ENCODE measurements at regions not wholly inside any gene's neighbourhood (a gene's known extent, or its start where the extent isn't known, plus 50 kb on each side); places are given as distances from the start of the nearest gene placed in this dataset.
"Not testable (repeated sequence)": the region's sequence is repeated elsewhere in the genome, so short reads cannot be mapped to it uniquely, and the experiment has no call there.

GRCh38 chr9:108039012-108039411, 549.4 kb upstream of the KLF4 start:
- H3K4me1 ChIP-seq, result peaks cover 0 to 9% (median 0%) of the 10 kb centered on the region in 10 experiments; a peak in 5 of 20 replicates
- no peak for TF ChIP-seq Cebpa-rat (IDR thresholded peaks at IDR 0.05)
- peaks cover 5 to 13% (median 7%) of the 10 kb centered on the region in 11 experiments; a peak in 19 of 22 replicates for H3K9me3 ChIP-seq (replicated peaks in 1 of 11)
- no peak overlapping the region for H3K9ac ChIP-seq
- H3K4me2 ChIP-seq, result no peak overlapping the region
- no peak overlapping the region for H3K4me3 ChIP-seq
- no peaks in the 10 kb centered on the region for H3K36me3 ChIP-seq
- H3K27me3 ChIP-seq, result no peaks in the 10 kb centered on the region
- H4K20me1 ChIP-seq, result no peaks in the 10 kb centered on the region
- no peak overlapping the region for H3K27ac ChIP-seq

GRCh38 chr9:108035487-108035886, 545.9 kb upstream of the KLF4 start:
- H3K4me3 ChIP-seq, result no peak overlapping the region
- no peaks in the 10 kb centered on the region for H3K4me1 ChIP-seq
- no peak overlapping the region for H3K4me2 ChIP-seq
- no peaks in the 10 kb centered on the region for H3K36me3 ChIP-seq
- no peaks in the 10 kb centered on the region for H4K20me1 ChIP-seq
- no peak overlapping the region for H3K9ac ChIP-seq
- no peaks in the 10 kb centered on the region for H3K27me3 ChIP-seq
- peaks cover 14 to 29% (median 23%) of the 10 kb centered on the region in 11 experiments; a peak in 20 of 22 replicates for H3K9me3 ChIP-seq (replicated peaks in 1 of 11)
- no peak for TF ChIP-seq Cebpa-rat (IDR thresholded peaks at IDR 0.05)
- H3K27ac ChIP-seq, result no peak overlapping the region

- no peaks in the 10 kb centered on the region for H3K4me1 ChIP-seq
- no peak for TF ChIP-seq Cebpa-rat (IDR thresholded peaks at IDR 0.05)
- no peak overlapping the region for H3K27ac ChIP-seq
- no peak overlapping the region for H3K4me2 ChIP-seq
- H3K9me3 ChIP-seq (replicated peaks in 1 of 11), result peaks cover 14 to 29% (median 23%) of the 10 kb centered on the region in 11 experiments; a peak in 20 of 22 replicates
- H3K27me3 ChIP-seq, result no peaks in the 10 kb centered on the region
- no peak overlapping the region for H3K4me3 ChIP-seq
- H3K9ac ChIP-seq, result no peak overlapping the region
- H4K20me1 ChIP-seq, result no peaks in the 10 kb centered on the region
- no peaks in the 10 kb centered on the region for H3K36me3 ChIP-seq
These were observed 544.7 kb upstream of the KLF4 start for GRCh38 chr9:108033976-108034964.

GRCh38 chr9:108032079-108032478, 542.5 kb upstream of the KLF4 start:
- not testable (repeated sequence) for H3K4me3 ChIP-seq, H3K4me2 ChIP-seq, H3K27ac ChIP-seq, H3K9ac ChIP-seq, H3K36me3 ChIP-seq, H3K4me1 ChIP-seq, H3K27me3 ChIP-seq, H4K20me1 ChIP-seq
- H3K9me3 ChIP-seq (replicated peaks in 1 of 11), result peaks cover 14 to 29% (median 23%) of the 10 kb centered on the region in 11 experiments; a peak in 20 of 22 replicates

- not testable (repeated sequence) for H3K9ac ChIP-seq, H3K27me3 ChIP-seq, H3K4me1 ChIP-seq, H4K20me1 ChIP-seq, H3K4me2 ChIP-seq, H3K4me3 ChIP-seq, H3K27ac ChIP-seq, H3K36me3 ChIP-seq
- peaks cover 14 to 29% (median 23%) of the 10 kb centered on the region in 11 experiments; a peak in 20 of 22 replicates for H3K9me3 ChIP-seq (replicated peaks in 1 of 11)
These were observed 541.7 kb upstream of the KLF4 start for GRCh38 chr9:108031221-108031620.

GRCh38 chr9:108026718-108027117, 537.1 kb upstream of the KLF4 start:
- H3K4me2 ChIP-seq, H4K20me1 ChIP-seq, H3K36me3 ChIP-seq, H3K4me3 ChIP-seq, H3K27ac ChIP-seq, H3K9ac ChIP-seq, H3K27me3 ChIP-seq, H3K4me1 ChIP-seq: not testable (repeated sequence)
- H3K9me3 ChIP-seq (replicated peaks in 1 of 11), result peaks cover 2 to 12% (median 8%) of the 10 kb centered on the region in 11 experiments; a peak in 18 of 22 replicates

- H3K27ac ChIP-seq, result no peak overlapping the region
- TF ChIP-seq Cebpa-rat (IDR thresholded peaks at IDR 0.05), result no peak
- no peak overlapping the region for H3K9ac ChIP-seq
- no peak overlapping the region for H3K4me3 ChIP-seq
- no peak overlapping the region for H3K4me2 ChIP-seq
- H3K27me3 ChIP-seq, result no peaks in the 10 kb centered on the region
- no peaks in the 10 kb centered on the region for H3K9me3 ChIP-seq (replicated peaks in 1 of 11)
- no peaks in the 10 kb centered on the region for H3K4me1 ChIP-seq
- no peaks in the 10 kb centered on the region for H4K20me1 ChIP-seq
- no peaks in the 10 kb centered on the region for H3K36me3 ChIP-seq
These were observed 535.0 kb upstream of the KLF4 start for GRCh38 chr9:108024604-108025003.

GRCh38 chr9:108022246-108022935, 532.8 kb upstream of the KLF4 start:
- H3K36me3 ChIP-seq, result no peaks in the 10 kb centered on the region
- no peaks in the 10 kb centered on the region for H3K9me3 ChIP-seq (replicated peaks in 1 of 11)
- no peak overlapping the region for H3K9ac ChIP-seq
- H3K27me3 ChIP-seq, result no peaks in the 10 kb centered on the region
- no peak overlapping the region for H3K4me3 ChIP-seq
- H4K20me1 ChIP-seq, result no peaks in the 10 kb centered on the region
- H3K27ac ChIP-seq, result no peak overlapping the region
- H3K4me2 ChIP-seq, result no peak overlapping the region
- TF ChIP-seq Cebpa-rat (IDR thresholded peaks at IDR 0.05), result no peak
- H3K4me1 ChIP-seq, result no peaks in the 10 kb centered on the region

- Histone ChIP-seq H4K20me1 (no peaks in the 10 kb centered on the region), H3K36me3 (no peaks in the 10 kb centered on the region), H3K4me1 (no peaks in the 10 kb centered on the region), H3K4me3 (no peak overlapping the region), H3K27me3 (no peaks in the 10 kb centered on the region), H3K9ac (no peak overlapping the region), H3K27ac (no peak overlapping the region), H3K9me3 (replicated peaks in 1 of 11) (no peaks in the 10 kb centered on the region), H3K4me2 (no peak overlapping the region)
- TF ChIP-seq Cebpa-rat (IDR thresholded peaks at IDR 0.05), result no peak
These were observed 531.6 kb upstream of the KLF4 start for GRCh38 chr9:108021096-108021710.

Measured in BLaER1 treated with 17β-estradiol and CSF1 and Interleukin-3, amounts not matched to agents 10 nM and 100 nM (cell line).